CD4-positive, alpha-beta T cell (primary cell): ENCODE measurements at regions not wholly inside any gene's neighbourhood (a gene's known extent, or its start where the extent isn't known, plus 50 kb on each side); places are given as distances from the start of the nearest gene placed in this dataset.

Experiments used
- ATAC-seq: fragments of 200-7000 bp; cut with Tn5 transposase; one replicate; pipeline ENCODE4 v1.10.0; 2022; ENCODE audit warnings: mild to moderate bottlenecking; ENCODE audit not compliant: poor library complexity
- CTCF ChIA-PET: fragments of 350-600 bp; sonication (Branson Sonifier 250); formaldehyde crosslinking; loops from one replicate; lab custom pipeline; 2021; ENCODE audit warnings: antibody characterized with exemption, inconsistent platforms; lab: Charles Lee
- POLR2A ChIA-PET: fragments of 350-600 bp; sonication (Branson Sonifier 250); formaldehyde crosslinking; loops from one replicate; lab custom pipeline; 2021; ENCODE audit warnings: antibody characterized with exemption, inconsistent platforms; lab: Charles Lee
- DNase-seq, 14 experiments: peaks; one replicate each; pipeline ENCODE4 v3.0.0-alpha.2; 2013 to 2020; ENCODE audit warnings: mixed read lengths in 2 of 14
- H3K27ac ChIP-seq, 2 donors: one replicate each; pipeline versions ENCODE4 v1.5.1 to v1.7.0; 2013; ENCODE audit warnings: low read length in 2 of 2, low read depth in 1 of 2, mild to moderate bottlenecking in 1 of 2
- H3K27me3 ChIP-seq, 2 experiments: 1 replicate in 1 of 2; 2 replicates in 1 of 2; pipeline versions ENCODE4 v1.6.1 to v1.7.0; 2013; ENCODE audit warnings: low read length in 2 of 2, control low read depth in 1 of 2, mild to moderate bottlenecking in 1 of 2, moderate library complexity in 1 of 2; ENCODE audit not compliant: insufficient read depth in 2 of 2, control insufficient read depth in 1 of 2
- H3K36me3 ChIP-seq: one replicate; pipeline ENCODE4 v1.6.1; 2013; ENCODE audit warnings: low read length, control low read depth; ENCODE audit not compliant: insufficient read depth
- H3K4me1 ChIP-seq: one replicate; pipeline ENCODE4 v1.6.1; 2013; ENCODE audit warnings: low read length, control low read depth; ENCODE audit not compliant: insufficient read depth
- H3K4me3 ChIP-seq: one replicate; pipeline ENCODE4 v1.5.1; 2013; ENCODE audit warnings: mild to moderate bottlenecking, low read length, moderate library complexity
- H3K9me3 ChIP-seq, 2 experiments: 1 replicate in 1 of 2; 2 replicates in 1 of 2; pipeline versions ENCODE4 v1.6.1 to v1.7.0; 2013; ENCODE audit warnings: low read length in 2 of 2, mild to moderate bottlenecking in 2 of 2, control low read depth in 1 of 2, moderate library complexity in 1 of 2; ENCODE audit not compliant: control insufficient read depth in 1 of 2, insufficient read depth in 1 of 2
- H3K27ac Mint-ChIP-seq: one replicate; pipeline ENCODE4 v1.8.0; 2020; ENCODE audit warnings: mixed read lengths
- H3K27me3 Mint-ChIP-seq: one replicate; pipeline ENCODE4 v1.8.0; 2021; ENCODE audit warnings: mixed read lengths
- H3K36me3 Mint-ChIP-seq: one replicate; pipeline ENCODE4 v1.8.0; 2021; ENCODE audit warnings: low read depth, mixed read lengths
- H3K4me1 Mint-ChIP-seq: one replicate; pipeline ENCODE4 v1.8.0; 2021; ENCODE audit warnings: low read depth, mixed read lengths
- H3K4me3 Mint-ChIP-seq: one replicate; pipeline ENCODE4 v1.8.0; 2020; ENCODE audit warnings: mild to moderate bottlenecking, mixed read lengths
- H3K9me3 Mint-ChIP-seq: one replicate; pipeline ENCODE4 v1.8.0; 2020; ENCODE audit warnings: mixed read lengths
- CTCF ChIP-seq: fragments of 200-600 bp; IDR thresholded peaks from one replicate; pipeline ENCODE4 v1.8.0; 2022; ENCODE audit warnings: antibody characterized with exemption, mild to moderate bottlenecking
- intact Hi-C, 2 experiments: fragments of 100-400 bp; cut with DNase I in 1 of 2; cut with micrococcal nuclease in 1 of 2; formaldehyde crosslinking; loops; one replicate each; pipeline versions ENCODE4 v1.15.1 to v1.9.0; 2023 to 2025; cut with DNase I, micrococcal nuclease

DNA sequence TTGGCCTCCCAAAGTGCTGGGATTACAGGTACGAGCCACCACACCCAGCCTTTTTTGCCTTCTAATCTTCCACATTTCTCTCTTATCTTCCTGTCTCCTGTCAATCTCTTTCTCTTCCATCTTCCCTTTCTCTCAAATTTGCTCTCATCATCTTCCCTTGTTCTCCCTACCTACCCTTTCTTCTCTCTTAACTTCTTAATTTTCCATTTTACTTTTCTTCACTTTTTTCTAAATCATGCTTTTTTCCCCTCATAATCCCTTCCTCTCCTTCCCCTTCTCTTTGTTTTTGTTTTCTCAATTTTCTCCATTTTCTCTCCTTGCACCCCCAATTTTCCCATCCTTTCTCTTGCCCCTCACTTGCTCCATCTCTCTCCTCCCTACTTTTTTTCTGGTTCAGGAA lies 545.7 kb downstream of the OMA1 start:
- H3K36me3 Mint-ChIP-seq, result no peaks in the 10 kb centered on the region
- peaks cover 19% of the 10 kb centered on the region for H3K27me3 Mint-ChIP-seq
- Histone ChIP-seq H3K4me3 (no peak overlapping the region), H3K27me3 (peaks cover 0 to 3% of the 10 kb centered on the region in 2 experiments), H3K4me1 (no peaks in the 10 kb centered on the region), H3K9me3 (no peaks in the 10 kb centered on the region), H3K36me3 (no peaks in the 10 kb centered on the region), H3K27ac (no peak overlapping the region)
- peaks cover 2% of the 10 kb centered on the region for H3K9me3 Mint-ChIP-seq
- H3K4me3 Mint-ChIP-seq, result no peak overlapping the region
- intact Hi-C loops, result no loop called here
- H3K27ac Mint-ChIP-seq, result no peak overlapping the region
- DNase-seq (no peak), ATAC-seq (no peak)
- CTCF ChIA-PET, result no interaction called here
- POLR2A ChIA-PET, result no interaction called here
- no peaks in the 10 kb centered on the region for H3K4me1 Mint-ChIP-seq
- no peak for TF ChIP-seq CTCF

DNA sequence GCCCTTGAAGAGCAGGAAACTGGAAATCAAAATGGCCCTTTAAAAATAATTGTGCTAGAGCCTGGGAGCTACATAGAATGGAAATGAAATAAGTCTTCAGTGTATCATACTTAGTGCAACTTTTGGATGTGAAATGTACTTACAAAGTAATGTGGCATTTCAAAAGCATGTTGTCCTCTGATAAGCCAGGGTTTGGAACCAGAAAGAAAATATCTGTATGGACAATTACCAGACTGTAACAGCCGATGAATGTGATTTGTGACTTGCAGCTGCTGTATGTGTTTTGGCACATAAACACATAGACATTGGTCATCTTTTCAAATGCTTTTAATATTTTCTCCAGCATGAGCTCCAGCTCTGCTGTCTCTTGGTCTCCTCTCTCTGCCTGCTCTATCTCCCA lies 546.4 kb downstream of the OMA1 start:
- Histone ChIP-seq H3K9me3 (no peaks in the 10 kb centered on the region), H3K27ac (no peak overlapping the region), H3K4me3 (no peak overlapping the region), H3K4me1 (no peaks in the 10 kb centered on the region), H3K36me3 (no peaks in the 10 kb centered on the region), H3K27me3 (peaks cover 0 to 3% of the 10 kb centered on the region in 2 experiments)
- TF ChIP-seq CTCF, result no peak
- CTCF ChIA-PET, result no interaction called here
- intact Hi-C loops, result no loop called here
- Mint-ChIP-seq H3K4me1 (no peaks in the 10 kb centered on the region), H3K4me3 (no peak overlapping the region), H3K27ac (no peak overlapping the region), H3K27me3 (peaks cover 19% of the 10 kb centered on the region), H3K9me3 (peaks cover 2% of the 10 kb centered on the region), H3K36me3 (no peaks in the 10 kb centered on the region)
- POLR2A ChIA-PET, result no interaction called here
- ATAC-seq (no peak), DNase-seq (no peak)

DNA sequence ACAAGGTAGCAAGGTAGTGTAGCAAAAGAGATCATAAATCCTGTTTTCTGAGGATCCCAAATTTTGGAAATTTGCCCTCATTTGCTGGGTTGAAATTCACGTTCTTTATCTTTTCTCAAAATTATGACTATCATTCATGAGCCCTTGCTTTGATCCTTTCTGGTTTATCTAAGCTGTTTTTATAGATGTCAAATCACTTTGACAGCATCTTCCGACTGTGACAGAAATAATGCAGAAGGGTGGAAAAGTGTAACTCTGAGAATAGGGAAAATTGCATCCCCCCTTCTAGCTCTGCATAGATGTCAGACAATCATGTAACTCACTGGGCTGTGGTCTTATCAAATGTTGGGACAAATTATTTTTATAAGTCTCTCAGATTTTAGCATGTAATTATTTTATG lies 550.1 kb downstream of the OMA1 start:
- DNase-seq, result no peak
- POLR2A ChIA-PET, result no interaction called here
- Histone ChIP-seq H3K27ac (no peak overlapping the region), H3K36me3 (no peaks in the 10 kb centered on the region), H3K4me3 (no peak overlapping the region), H3K4me1 (no peaks in the 10 kb centered on the region), H3K9me3 (no peaks in the 10 kb centered on the region), H3K27me3 (no peaks in the 10 kb centered on the region)
- TF ChIP-seq CTCF, result no peak
- Mint-ChIP-seq H3K27me3 (no peaks in the 10 kb centered on the region), H3K9me3 (peaks cover 2% of the 10 kb centered on the region), H3K4me3 (no peak overlapping the region), H3K4me1 (no peaks in the 10 kb centered on the region), H3K27ac (no peak overlapping the region), H3K36me3 (no peaks in the 10 kb centered on the region)
- intact Hi-C loops, result no loop called here
- CTCF ChIA-PET, result no interaction called here
- ATAC-seq, result no peak
